Fibroblast of lung (primary cell): ENCODE measurements at regions not wholly inside any gene's neighbourhood (a gene's known extent, or its start where the extent isn't known, plus 50 kb on each side); places are given as distances from the start of the nearest gene placed in this dataset.

Source experiments
- DNase-seq, 2 donors: peaks; one replicate each; pipeline versions ENCODE4 v3.0.0 to v3.0.0-alpha.2; 2010; ENCODE audit warnings: low read depth in 2 of 2
- H2AFZ ChIP-seq: 2 replicates; pipeline ENCODE4 v1.5.1; 2012; ENCODE audit warnings: low read length, control low read depth, inconsistent platforms
- H3K27ac ChIP-seq: 2 replicates; pipeline ENCODE4 v1.5.1; 2011; ENCODE audit warnings: low read length, control low read depth; ENCODE audit not compliant: insufficient read depth
- H3K27me3 ChIP-seq: 2 replicates; pipeline ENCODE4 v1.5.1; 2011; ENCODE audit warnings: mild to moderate bottlenecking, low read length; ENCODE audit not compliant: control insufficient read depth, insufficient read depth
- H3K36me3 ChIP-seq: 2 replicates; pipeline ENCODE4 v1.5.1; 2011; ENCODE audit warnings: low read length; ENCODE audit not compliant: control insufficient read depth, insufficient read depth
- H3K4me1 ChIP-seq: 2 replicates; pipeline ENCODE4 v1.5.1; 2011; ENCODE audit warnings: low read length; ENCODE audit not compliant: control insufficient read depth, insufficient read depth; ENCODE audit errors: extremely low read depth
- H3K4me2 ChIP-seq: 2 replicates; pipeline ENCODE4 v1.5.1; 2011; ENCODE audit warnings: low read length, control low read depth; ENCODE audit not compliant: insufficient read depth; ENCODE audit errors: extremely low read depth
- H3K4me3 ChIP-seq, 4 experiments: fragments of 200-600 bp in 1 of 4; sonication (generic) in 1 of 4; replicated peaks in 1 of 4; 2 replicates each; pipeline ENCODE4 v1.5.1; 2011 to 2016; ENCODE audit warnings: low read length in 4 of 4, low read depth in 3 of 4, mild to moderate bottlenecking in 3 of 4, control low read depth in 2 of 4, inconsistent platforms in 1 of 4, mixed read lengths in 1 of 4; ENCODE audit not compliant: insufficient read depth in 1 of 4; ENCODE audit errors: control extremely low read depth in 1 of 4
- H3K79me2 ChIP-seq: 2 replicates; pipeline ENCODE4 v1.5.1; 2012; ENCODE audit warnings: mild to moderate bottlenecking, low read length, inconsistent platforms; ENCODE audit not compliant: control insufficient read depth, insufficient read depth
- H3K9ac ChIP-seq: 2 replicates; pipeline ENCODE4 v1.5.1; 2011; ENCODE audit warnings: mild to moderate bottlenecking, low read length, control low read depth; ENCODE audit not compliant: insufficient read depth
- H3K9me3 ChIP-seq: 2 replicates; pipeline ENCODE4 v1.5.1; 2012; ENCODE audit warnings: low read depth, low read length; ENCODE audit not compliant: control insufficient read depth, insufficient read depth
- H4K20me1 ChIP-seq: 2 replicates; pipeline ENCODE4 v1.5.1; 2011; ENCODE audit warnings: low read length; ENCODE audit not compliant: control insufficient read depth, insufficient read depth; ENCODE audit errors: extremely low read depth
- EZH2 ChIP-seq: IDR thresholded peaks from 2 replicates; pipeline ENCODE4 v1.5.1; 2012; ENCODE audit warnings: low read length, control low read depth, mild to moderate bottlenecking; ENCODE audit errors: missing control alignments
- TF ChIP-seq, protein P1 (sequence below), 2 donors: IDR thresholded peaks in 1 of 2; conservative IDR thresholded peaks in 1 of 2; 1 replicate in 1 of 2; 2 replicates in 1 of 2; pipeline ENCODE4 v1.5.1; 2011 to 2012; ENCODE audit warnings: low read length in 2 of 2, control low read depth in 1 of 2, inconsistent platforms in 1 of 2, low read depth in 1 of 2, mild to moderate bottlenecking in 1 of 2

GRCh38 chr6:169344750-169345065, 91.1 kb upstream of the THBS2 start:
- Histone ChIP-seq H3K79me2 (no peaks in the 10 kb centered on the region), H3K4me1 (no peaks in the 10 kb centered on the region), H3K27ac (no peak overlapping the region), H3K9ac (no peak overlapping the region), H3K27me3 (no peaks in the 10 kb centered on the region), H3K9me3 (no peaks in the 10 kb centered on the region), H3K4me3 (no peak overlapping the region), H2AFZ (no peak overlapping the region), H3K4me2 (no peak overlapping the region), H4K20me1 (no peaks in the 10 kb centered on the region), H3K36me3 (no peaks in the 10 kb centered on the region)
- TF ChIP-seq EZH2, result no peak
- TF ChIP-seq, protein P1, sequence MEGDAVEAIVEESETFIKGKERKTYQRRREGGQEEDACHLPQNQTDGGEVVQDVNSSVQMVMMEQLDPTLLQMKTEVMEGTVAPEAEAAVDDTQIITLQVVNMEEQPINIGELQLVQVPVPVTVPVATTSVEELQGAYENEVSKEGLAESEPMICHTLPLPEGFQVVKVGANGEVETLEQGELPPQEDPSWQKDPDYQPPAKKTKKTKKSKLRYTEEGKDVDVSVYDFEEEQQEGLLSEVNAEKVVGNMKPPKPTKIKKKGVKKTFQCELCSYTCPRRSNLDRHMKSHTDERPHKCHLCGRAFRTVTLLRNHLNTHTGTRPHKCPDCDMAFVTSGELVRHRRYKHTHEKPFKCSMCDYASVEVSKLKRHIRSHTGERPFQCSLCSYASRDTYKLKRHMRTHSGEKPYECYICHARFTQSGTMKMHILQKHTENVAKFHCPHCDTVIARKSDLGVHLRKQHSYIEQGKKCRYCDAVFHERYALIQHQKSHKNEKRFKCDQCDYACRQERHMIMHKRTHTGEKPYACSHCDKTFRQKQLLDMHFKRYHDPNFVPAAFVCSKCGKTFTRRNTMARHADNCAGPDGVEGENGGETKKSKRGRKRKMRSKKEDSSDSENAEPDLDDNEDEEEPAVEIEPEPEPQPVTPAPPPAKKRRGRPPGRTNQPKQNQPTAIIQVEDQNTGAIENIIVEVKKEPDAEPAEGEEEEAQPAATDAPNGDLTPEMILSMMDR (conservative IDR thresholded peaks at IDR 0.05 in 1 of 2, IDR thresholded peaks at IDR 0.05 in 1 of 2; ENCODE audit: low read depth in 1 of 2, low read length in 2 of 2), result no peak
- DNase-seq, result no peak

DNA sequence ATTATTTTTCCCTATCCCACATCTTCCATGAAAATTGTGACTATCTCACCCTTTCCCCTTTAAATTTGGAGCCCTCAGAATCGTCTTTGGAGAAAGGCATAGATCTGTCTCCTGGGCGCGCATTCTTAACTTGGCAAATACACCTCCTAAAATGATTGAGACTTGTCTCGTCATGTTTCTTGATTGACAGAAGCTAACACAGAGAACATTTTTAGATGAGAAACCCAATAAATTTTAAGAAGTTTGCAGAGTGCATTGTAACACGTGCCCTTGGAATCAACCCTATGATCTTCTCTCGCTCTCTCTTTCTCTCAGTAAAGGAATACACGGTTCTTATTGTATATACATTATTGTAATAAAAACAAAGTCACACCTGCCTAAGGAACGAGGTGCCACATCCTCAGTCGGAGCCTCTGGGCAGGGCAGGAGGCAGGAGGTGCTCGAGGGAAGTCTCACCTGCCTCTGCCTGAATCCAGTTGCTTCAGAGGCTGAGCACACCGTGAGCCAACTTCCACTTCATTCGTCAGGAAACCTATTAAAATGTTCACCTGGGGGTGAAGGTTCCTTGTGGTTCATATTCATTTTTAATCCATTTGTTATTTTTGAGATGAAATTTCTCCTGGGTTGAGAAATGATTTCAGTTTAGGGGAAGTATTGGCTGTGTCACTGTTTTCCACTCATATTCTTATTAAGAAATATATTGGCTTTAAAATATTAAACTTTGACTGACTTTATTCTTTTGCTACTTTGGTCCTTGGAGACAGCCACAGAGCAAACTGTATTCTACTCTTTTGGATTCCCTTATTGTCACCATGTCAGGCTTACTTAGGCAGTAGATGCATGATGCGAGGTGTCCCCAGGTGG, 90.5 kb upstream of the THBS2 start:
- Histone ChIP-seq H3K79me2 (no peaks in the 10 kb centered on the region), H3K9ac (no peak overlapping the region), H3K4me3 (no peak overlapping the region), H3K4me2 (no peak overlapping the region), H2AFZ (no peak overlapping the region), H4K20me1 (no peaks in the 10 kb centered on the region), H3K9me3 (no peaks in the 10 kb centered on the region), H3K36me3 (no peaks in the 10 kb centered on the region), H3K27me3 (no peaks in the 10 kb centered on the region), H3K27ac (no peak overlapping the region), H3K4me1 (no peaks in the 10 kb centered on the region)
- no peak for DNase-seq
- no peak for TF ChIP-seq EZH2
- TF ChIP-seq, protein P1 (conservative IDR thresholded peaks at IDR 0.05 in 1 of 2, IDR thresholded peaks at IDR 0.05 in 1 of 2; ENCODE audit: low read depth in 1 of 2, low read length in 2 of 2), result no peak

DNA sequence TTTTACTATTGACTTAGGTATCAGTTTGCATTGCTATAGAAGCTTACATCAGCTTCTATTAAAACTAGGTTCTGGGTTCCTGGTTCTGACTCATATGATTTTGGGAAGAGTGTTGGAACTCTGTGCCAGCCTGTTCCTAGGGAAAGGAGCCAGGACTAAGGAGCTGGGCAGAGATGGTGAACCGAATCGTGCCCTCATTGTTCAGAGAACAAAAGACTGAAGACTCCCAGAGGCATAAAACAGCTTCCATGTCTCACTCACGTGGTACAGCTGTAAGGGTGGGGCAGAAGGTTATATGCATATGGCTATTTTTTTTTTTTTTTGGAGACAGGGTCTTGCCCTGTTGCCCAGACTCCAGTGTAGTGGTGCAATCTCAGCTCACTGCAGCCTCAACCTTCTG, 89.1 kb upstream of the THBS2 start:
- Histone ChIP-seq H3K27ac (no peak overlapping the region), H2AFZ (no peak overlapping the region)
- TF ChIP-seq EZH2, result no peak
- TF ChIP-seq, protein P1 (conservative IDR thresholded peaks at IDR 0.05 in 1 of 2, IDR thresholded peaks at IDR 0.05 in 1 of 2; ENCODE audit: low read depth in 1 of 2, low read length in 2 of 2), result no peak

More for the DNA sequence above, 89.1 kb upstream of the THBS2 start:
- H3K4me3 ChIP-seq, result no peak overlapping the region
- H3K9me3 ChIP-seq, result no peaks in the 10 kb centered on the region
- no peak overlapping the region for H3K4me2 ChIP-seq
- H3K27me3 ChIP-seq, result no peaks in the 10 kb centered on the region
- no peaks in the 10 kb centered on the region for H3K4me1 ChIP-seq
- H3K36me3 ChIP-seq, result no peaks in the 10 kb centered on the region
- no peaks in the 10 kb centered on the region for H3K79me2 ChIP-seq
- H4K20me1 ChIP-seq, result no peaks in the 10 kb centered on the region
- H3K9ac ChIP-seq, result no peak overlapping the region
- no peak for DNase-seq
